IPS-18c (cell line): ENCODE measurements at regions not wholly inside any gene's neighbourhood (a gene's known extent, or its start where the extent isn't known, plus 50 kb on each side); places are given as distances from the start of the nearest gene placed in this dataset.

Experiments used
- H3K4me3 ChIP-seq: 2 replicates; pipeline ENCODE4 v1.7.0; 2013; ENCODE audit warnings: low read depth, mild to moderate bottlenecking, low read length, moderate library complexity; ENCODE audit not compliant: insufficient read depth
- H3K9me3 ChIP-seq: one replicate; pipeline ENCODE4 v1.6.1; 2013; ENCODE audit warnings: mild to moderate bottlenecking, low read length, moderate library complexity; ENCODE audit not compliant: control insufficient read depth, insufficient read depth

DNA sequence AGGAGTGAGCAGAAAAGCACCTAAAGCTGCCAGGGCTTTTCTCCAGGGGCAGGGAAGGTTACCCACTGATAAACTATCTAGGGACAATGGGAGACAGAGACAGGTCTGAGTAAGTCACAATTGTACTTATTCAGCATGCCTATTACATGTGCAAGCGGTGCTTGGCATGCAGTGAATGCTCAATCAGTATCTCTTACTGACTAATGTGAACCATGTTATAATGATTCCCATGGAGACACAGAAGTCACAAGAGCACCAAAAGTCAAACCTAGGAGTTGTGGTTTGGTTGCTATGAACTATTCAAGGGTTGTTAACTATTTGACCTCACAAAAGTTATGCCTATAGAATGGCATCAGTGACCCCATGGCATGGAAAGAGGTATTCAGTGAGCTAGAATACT lies 50.0 kb upstream of the RASGRP1 start:
- H3K9me3 ChIP-seq, result no peaks in the 10 kb centered on the region

DNA sequence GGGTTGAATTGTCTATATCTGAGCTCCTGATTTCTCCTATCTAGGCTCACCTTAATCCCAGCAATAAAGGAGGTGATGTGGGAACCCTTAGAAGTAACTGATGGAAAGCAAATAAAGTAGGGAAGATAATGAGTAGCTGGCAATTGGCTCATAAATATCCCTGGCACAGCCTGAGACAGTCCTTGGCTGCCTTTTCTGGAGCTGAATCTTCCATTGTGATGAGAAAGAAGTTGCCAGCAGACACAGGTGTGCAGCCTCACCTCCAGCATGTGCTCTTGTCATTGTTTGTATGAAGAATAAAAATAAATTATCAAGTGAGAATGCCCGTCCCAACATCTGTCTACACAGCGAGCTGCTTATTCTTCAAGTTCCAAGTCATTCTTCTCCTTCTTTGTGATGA lies 53.2 kb upstream of the RASGRP1 start:
- Histone ChIP-seq H3K9me3 (no peaks in the 10 kb centered on the region), H3K4me3 (no peak overlapping the region)

More for the DNA sequence above, 50.0 kb upstream of the RASGRP1 start:
- H3K4me3 ChIP-seq, result no peak overlapping the region

DNA sequence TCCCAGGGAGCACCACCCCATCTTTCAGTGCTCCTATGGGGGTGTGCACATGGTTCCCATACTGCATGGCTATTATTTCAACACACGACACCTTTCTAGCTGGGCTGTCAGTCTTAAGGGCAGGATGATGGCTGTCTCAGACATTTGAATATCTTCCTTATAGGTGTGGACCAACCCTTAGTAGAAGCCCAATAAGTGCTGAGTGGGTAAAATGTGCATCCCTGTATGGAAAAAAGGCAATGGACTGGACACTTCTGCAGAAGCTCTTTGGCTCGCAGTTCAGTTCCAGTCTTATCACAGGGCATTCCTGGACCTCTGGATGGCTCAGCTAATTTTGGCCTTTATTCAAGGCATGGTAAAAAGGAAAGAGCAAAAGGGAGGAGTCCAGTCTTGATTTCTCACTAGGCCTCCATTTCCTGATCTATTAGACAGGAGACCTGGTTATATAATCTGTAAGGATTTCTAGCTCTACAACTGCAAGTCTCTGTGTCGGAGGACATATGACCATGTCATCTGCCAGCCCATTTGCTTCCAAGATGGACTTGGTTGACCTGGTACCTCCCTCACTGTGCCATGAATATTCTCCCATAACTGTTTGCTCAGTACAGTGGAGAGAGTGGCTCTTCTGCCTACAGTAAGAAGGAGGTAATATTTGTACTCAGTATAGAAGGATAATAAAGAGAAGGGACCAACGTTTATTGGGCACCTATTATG lies 53.8 kb upstream of the RASGRP1 start:
- Histone ChIP-seq H3K9me3 (no peaks in the 10 kb centered on the region), H3K4me3 (no peak overlapping the region)

DNA sequence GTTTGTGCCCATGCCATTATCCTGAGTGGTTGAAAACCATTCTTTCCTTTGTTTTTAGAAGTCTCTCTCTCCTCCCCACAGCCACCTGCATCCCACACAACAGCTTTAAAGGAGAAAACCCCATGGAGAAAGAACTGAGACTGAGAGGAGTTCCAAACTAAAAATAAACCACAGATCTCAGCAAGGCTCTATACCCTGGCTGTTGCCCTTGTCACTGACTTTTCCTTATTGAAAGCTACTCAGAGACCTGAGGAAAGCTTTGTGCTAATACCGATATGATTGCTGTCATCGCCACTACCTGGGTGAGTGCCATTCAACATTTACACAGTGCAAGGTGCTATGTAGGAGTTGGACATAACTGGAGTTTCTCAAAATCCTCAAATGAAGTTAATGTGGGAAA lies 55.5 kb upstream of the RASGRP1 start:
- Histone ChIP-seq H3K9me3 (no peaks in the 10 kb centered on the region), H3K4me3 (no peak overlapping the region)

DNA sequence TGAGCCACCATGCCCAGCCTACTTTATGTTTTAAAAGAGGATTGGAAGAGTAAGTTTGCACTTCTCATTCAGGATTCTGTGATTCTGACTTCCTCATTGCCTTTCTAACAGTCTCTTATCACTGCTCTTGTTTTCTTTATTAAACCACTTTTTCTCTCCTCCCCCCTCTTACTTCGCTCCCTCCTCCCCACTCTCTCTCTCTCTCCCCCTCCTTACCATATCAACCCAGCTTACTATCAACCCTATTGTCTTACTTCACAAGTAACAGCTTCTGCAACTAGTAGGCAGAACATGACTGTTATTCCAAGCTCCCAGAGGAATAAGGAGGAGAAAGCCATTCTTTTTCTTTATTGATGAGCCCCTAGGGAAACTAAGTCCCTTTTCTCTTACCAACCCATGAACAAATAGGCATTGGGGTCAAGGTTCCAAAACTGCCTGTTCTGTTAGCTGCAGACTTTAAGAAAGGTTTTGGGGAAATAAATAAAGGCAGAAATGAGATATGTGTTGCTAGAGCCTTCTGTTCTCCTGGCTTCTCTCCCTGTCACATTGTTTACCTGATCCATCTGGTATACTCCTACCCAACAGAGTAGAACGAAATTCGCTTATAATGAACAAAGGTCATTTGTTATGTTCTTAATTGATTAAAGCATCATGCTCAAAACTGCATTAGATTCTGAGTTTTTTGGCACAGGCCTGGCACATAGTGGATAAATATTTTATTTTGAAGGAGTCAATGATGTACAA lies 56.4 kb upstream of the RASGRP1 start:
- no peak overlapping the region for H3K4me3 ChIP-seq
- no peaks in the 10 kb centered on the region for H3K9me3 ChIP-seq

DNA sequence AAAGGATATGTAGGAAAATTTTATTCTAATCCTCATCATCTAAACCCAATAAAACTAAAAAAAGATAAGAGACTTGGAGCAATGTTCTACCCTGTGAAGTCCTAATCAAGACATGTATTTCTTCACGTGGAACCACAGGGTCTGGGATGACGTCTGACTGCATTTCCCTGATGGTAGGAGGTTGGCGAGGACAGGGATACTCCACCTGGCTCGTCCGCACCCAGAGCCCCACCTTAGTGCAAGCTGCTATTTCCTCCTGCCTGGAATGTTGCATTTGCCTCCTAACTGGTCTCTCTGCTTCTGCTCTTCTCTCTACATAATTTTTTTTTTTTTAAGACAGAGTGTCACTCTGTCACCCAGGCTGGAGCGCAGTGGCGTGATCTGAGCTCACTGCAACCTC lies 57.7 kb upstream of the RASGRP1 start:
- no peak overlapping the region for H3K4me3 ChIP-seq
- H3K9me3 ChIP-seq, result no peaks in the 10 kb centered on the region

DNA sequence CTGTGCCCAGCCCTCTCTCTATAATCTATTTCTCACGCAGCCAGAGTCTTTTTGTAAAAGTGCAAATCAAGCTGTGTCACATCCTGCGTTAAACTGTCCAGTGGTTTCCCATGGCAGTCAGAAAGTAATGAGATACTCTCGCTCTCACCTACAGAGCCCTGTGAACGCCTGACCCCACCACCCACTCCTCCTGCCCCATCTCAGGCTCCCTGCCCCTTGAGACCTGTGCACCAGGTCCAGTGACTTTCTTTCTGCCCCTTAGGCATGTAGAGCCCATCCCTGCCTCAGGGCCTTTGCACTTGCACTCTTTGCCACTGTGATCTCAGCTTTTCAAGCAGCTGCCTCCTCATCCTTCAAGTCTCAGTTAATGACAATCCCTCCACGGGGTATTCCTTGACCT lies 58.3 kb upstream of the RASGRP1 start:
- no peaks in the 10 kb centered on the region for H3K9me3 ChIP-seq
- no peak overlapping the region for H3K4me3 ChIP-seq

DNA sequence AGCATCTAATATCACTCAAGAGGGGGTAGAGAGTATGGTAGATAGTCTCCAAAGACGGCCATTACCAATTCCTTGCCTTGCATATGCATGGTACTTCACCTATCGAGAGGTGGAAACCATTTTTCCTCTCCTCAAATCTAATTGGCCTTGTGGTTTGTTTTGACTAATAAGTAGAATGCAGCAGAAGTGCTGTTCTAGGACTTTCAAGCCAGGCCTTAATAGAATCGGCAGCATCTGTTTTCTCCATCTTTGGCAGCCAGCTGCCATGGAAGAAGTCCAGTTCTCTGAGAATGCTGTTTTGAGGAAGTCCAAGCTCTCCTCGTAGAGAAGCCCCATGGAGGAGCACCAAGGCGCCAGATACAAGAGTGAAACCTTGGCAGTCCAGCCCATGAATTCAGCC lies 59.1 kb upstream of the RASGRP1 start:
- H3K4me3 ChIP-seq, result no peak overlapping the region

DNA sequence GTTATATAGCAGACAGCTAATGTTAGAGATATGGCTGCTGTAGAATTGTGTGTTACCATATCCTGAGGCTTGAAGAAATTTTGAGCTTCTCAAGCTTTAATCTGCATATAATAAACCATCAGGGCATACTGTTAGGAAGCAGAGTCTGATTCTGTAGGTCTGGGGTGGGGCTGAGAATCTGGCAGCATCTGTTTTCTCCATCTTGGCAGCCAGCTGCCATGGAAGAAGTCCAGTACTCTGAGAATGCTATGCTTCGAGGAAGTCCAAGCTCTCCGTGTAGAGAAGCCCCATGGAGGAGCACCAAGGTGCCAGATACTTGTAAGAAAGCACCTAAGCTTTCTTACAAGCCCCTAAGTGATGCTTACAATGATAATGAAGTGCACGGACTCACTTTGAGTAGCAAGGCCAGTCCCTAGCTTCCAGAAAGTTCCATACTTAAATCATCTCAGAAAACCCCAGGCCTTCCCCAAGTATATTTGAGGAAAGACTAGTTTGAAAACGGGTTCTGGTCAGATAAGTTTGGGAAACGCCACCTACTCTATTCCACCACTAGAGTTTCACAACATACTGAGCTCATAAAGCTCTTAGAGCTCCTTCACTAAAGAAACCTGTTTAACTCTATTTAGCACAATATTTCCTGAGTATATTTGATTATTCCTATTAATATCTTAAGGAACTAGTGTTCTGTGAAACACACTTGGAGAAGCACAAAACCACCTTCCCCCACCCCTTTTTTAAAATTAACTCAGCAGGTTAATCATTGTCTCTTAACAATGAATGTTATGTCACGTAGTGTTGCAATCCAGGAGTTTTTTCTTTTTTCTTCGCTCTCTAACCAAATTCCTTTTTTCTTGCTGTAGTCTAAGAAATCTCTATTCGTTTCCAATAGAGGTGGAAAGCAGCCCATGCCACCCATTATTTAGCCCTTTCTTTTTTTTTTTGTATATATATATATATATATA lies 59.9 kb upstream of the RASGRP1 start:
- H3K4me3 ChIP-seq, result no peak overlapping the region

More for the DNA sequence above, 59.1 kb upstream of the RASGRP1 start:
- no peaks in the 10 kb centered on the region for H3K9me3 ChIP-seq

DNA sequence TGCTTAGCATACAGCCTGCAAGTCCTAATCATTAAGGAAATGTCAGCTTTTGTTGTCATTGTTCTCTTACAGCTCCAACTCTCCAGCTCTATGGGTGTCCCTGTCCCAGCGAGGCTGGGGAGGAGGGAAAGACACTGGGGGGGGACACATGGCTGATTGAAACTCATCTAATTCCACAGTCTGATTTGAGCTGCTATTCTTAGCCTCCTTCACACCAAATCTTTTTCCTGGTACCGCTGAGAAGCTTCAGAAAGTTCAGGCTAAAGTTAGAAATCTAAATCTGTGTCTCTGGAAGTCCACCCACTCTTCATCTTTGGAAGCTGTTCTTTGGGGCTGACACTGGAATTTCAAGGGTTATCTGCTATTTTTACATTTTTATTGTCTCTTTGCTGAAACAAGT lies 61.3 kb upstream of the RASGRP1 start:
- H3K4me3 ChIP-seq, result no peak overlapping the region
- H3K9me3 ChIP-seq, result no peaks in the 10 kb centered on the region

More for the DNA sequence above, 59.9 kb upstream of the RASGRP1 start:
- no peaks in the 10 kb centered on the region for H3K9me3 ChIP-seq

DNA sequence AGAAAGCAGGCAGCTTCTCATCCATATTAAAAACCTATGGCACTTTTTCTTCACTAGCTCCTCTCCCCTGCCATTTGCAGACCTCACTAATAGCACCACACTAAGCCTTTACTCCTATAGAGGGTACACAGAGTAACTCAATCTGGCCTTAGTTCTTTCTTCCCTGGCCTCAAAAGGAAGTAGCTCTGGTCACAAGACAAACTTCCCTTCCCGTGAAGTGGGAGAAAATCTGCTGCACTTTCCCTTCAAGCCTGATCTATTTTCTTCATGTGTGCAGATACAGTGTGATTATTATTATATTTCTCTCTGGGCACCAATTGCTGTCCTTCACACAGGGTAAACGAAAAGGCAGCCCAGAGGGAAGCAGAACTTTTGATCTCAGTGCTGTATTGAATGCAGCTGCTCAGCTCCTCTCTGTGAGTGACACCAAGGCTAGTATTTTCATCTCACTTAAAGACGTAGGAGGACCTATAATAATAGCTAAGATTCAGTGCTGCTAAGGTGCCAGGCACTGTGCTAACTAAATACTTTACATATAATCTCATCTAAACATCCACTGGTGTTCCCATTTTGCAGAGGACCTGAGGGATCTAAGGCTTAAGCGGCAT lies 61.9 kb upstream of the RASGRP1 start:
- no peaks in the 10 kb centered on the region for H3K9me3 ChIP-seq
- H3K4me3 ChIP-seq, result no peak overlapping the region

DNA sequence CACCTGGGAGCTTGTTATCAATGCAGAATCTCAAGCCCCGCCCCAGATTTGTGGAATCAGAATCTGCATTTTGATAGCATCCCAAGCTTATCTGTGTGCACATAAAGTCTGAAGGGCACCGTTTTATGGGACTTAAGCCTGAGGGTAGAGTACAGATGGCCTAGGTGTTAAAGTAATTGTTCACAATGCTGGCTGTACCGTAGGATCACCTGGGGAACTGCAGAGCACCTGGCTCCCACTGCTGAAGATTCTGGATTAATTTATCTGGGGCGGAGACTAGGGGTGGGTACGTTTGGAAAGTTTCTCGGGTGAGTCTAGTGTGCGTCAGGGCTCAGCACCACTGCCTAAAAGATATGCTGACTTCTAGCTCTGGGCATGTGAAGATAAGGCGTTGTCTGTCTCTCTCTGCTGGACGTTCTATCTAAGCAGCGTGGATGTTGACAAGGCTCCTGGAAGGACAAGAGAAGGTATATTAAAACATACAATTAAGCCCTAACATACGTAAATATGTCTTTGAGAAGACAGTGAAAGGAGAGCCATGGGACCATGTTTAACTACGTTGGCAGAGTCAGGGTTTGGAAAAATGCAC lies 63.2 kb upstream of the RASGRP1 start:
- Histone ChIP-seq H3K4me3 (no peak overlapping the region), H3K9me3 (no peaks in the 10 kb centered on the region)

DNA sequence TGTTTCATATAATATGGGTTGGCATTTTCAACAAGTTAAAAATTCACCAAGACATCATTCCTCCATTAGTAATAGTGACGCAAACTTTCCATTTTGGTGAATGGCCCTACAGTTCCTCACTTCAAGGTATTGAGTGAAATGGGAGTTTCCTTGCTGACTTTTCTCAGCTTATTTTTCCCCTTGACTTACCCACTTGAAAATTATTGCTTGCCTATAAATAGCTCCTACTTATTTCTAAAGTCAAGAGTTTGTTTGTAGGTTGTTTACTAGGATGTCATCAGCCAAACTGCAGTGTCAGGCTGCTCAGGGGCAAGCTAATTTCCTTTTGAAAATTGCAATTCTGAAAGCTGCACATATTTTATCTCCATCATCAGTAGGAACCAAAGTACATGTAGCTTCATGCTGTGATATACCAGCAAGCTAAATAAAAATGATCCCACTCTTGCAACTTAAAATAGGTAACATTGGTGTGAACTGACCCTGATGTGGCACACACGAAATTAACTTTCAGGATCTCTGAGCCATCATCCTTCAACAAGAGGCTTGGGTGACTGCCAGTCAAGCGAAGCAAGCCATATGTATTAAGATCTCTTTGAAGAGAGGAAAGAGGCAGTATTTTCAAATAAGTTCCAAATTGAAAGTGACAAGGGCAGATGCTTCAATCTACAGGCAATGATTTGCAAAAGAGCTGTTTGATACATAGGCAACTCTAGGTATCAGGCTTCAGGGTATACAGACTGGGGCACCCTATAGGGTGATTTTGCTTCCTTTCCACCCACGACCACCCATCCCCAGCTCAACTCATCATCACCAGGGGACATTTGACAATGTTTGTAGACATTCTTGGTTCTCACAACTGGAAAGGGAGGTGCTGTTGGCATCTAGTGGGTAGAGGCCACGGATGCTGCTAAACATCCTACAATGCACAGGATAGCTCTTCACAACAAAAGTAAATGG lies 66.8 kb upstream of the RASGRP1 start:
- H3K4me3 ChIP-seq, result no peak overlapping the region
- H3K9me3 ChIP-seq, result peaks cover 2% of the 10 kb centered on the region

DNA sequence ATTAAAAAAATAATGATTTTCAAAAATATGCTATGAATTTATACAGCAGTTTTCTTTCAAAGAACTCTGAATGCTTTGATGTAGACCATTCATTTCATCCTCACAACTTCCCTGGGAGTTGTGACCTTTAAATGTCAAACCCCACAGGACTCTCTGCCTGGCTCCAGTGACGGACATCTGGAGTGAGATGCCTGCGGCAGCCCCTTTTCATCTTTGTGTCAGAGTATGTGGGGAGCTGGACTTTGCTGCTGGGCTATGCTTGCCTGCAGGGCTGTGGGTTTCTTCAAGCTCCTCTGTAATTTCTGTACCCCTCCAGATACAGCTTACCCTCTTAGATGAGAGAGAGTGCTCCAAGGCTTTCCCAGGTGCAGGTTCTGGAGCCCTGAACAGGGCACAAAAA lies 70.6 kb upstream of the RASGRP1 start:
- Histone ChIP-seq H3K4me3 (no peak overlapping the region), H3K9me3 (peaks cover 2% of the 10 kb centered on the region)

DNA sequence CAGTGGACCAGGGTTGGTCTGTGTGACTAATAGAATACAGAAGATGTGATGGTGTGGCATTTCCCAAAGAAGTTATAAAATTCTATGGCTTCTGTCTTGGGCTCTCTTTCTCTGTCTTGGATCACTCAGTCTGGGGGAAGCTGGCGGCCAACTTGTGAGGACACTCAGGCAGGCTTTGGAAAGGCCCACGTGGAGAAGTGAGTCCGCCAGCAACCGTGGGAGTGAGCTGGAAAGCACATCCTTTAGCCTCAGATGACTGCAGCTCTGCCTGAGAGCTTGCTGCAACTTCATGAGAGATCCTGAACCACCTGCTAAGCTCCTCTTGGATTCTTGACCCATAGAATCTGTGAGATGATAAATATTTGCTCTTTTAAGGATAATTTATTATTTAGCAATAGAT lies 72.0 kb upstream of the RASGRP1 start:
- peaks cover 2% of the 10 kb centered on the region for H3K9me3 ChIP-seq

DNA sequence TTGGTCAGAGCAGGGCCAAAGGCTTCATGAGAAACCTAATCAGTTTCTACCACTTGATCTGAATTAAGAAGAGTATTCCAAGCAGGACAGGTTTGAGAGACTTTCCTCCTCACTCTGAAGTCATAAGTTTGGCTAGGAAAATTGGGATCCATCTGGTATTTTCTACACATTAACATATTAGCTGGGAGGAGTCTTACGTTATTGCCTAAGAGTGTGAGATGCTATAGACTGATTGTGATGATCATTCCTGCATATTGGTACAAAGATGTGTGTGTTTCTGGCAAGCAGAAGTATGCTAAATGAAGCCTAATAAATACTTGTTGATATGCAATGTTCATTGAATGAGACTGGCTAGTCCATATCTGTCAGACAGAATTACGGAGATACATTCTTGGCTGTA lies 73.5 kb upstream of the RASGRP1 start:
- Histone ChIP-seq H3K4me3 (no peak overlapping the region), H3K9me3 (peaks cover 2% of the 10 kb centered on the region)

More for the DNA sequence above, 72.0 kb upstream of the RASGRP1 start:
- no peak overlapping the region for H3K4me3 ChIP-seq
